NCI-H526 treated with DMSO at 0.1 percent for 48 hours (cell line): ENCODE measurements at regions not wholly inside any gene's neighbourhood (a gene's known extent, or its start where the extent isn't known, plus 50 kb on each side); places are given as distances from the start of the nearest gene placed in this dataset.

Experiments
- DNase-seq: peaks from one replicate; lab custom pipeline; 2025; lab: John Stamatoyannopoulos, UW

GRCh38 chr5:112626715-112627114 lies 111.0 kb upstream of the APC start:
- DNase-seq, result no peak

- no peak for DNase-seq
These were observed 109.3 kb upstream of the APC start for GRCh38 chr5:112628214-112628980.

- DNase-seq, result no peak
These were observed 107.3 kb upstream of the APC start for GRCh38 chr5:112630246-112631009.

GRCh38 chr5:112634166-112634565 lies 103.5 kb upstream of the APC start:
- DNase-seq, result no peak

GRCh38 chr5:112634796-112635195 lies 102.9 kb upstream of the APC start:
- DNase-seq, result no peak

GRCh38 chr5:112635276-112635675 lies 102.4 kb upstream of the APC start:
- DNase-seq, result no peak

- DNase-seq, result no peak
These were observed 101.6 kb upstream of the APC start for GRCh38 chr5:112635771-112636731.

- DNase-seq, result no peak
These were observed 100.9 kb upstream of the APC start for GRCh38 chr5:112636751-112637150.

- DNase-seq, result no peak
These were observed 100.3 kb upstream of the APC start for GRCh38 chr5:112637343-112637742.

- DNase-seq, result no peak
These were observed 97.1 kb upstream of the APC start for GRCh38 chr5:112640546-112640945.

- DNase-seq, result no peak
These were observed 96.1 kb upstream of the APC start for GRCh38 chr5:112641515-112642110.

GRCh38 chr5:112642885-112643284 lies 94.8 kb upstream of the APC start:
- no peak for DNase-seq

GRCh38 chr5:112643339-112643971 lies 94.2 kb upstream of the APC start:
- DNase-seq, result no peak

- no peak for DNase-seq
These were observed 91.3 kb upstream of the APC start for GRCh38 chr5:112646139-112646936.

GRCh38 chr5:112647428-112647827 lies 90.3 kb upstream of the APC start:
- no peak for DNase-seq

- no peak for DNase-seq
These were observed 89.4 kb upstream of the APC start for GRCh38 chr5:112648264-112648663.

- DNase-seq, result no peak
These were observed 87.8 kb upstream of the APC start for GRCh38 chr5:112649882-112650281.

- DNase-seq, result no peak
These were observed 84.0 kb upstream of the APC start for GRCh38 chr5:112653638-112654205.

GRCh38 chr5:112655513-112655912 lies 82.2 kb upstream of the APC start:
- DNase-seq, result no peak

GRCh38 chr5:112656451-112656850 lies 81.2 kb upstream of the APC start:
- no peak for DNase-seq
